A673 (cell line): ENCODE measurements at regions not wholly inside any gene's neighbourhood (a gene's known extent, or its start where the extent isn't known, plus 50 kb on each side); places are given as distances from the start of the nearest gene placed in this dataset.

ENCODE experiments used
- EZH2 ChIP-seq: fragments of 200-600 bp; sonication (generic); IDR thresholded peaks from 2 replicates; pipeline ENCODE4 v1.6.1; 2017; ENCODE audit warnings: borderline replicate concordance, low read depth, mild to moderate bottlenecking, mixed read lengths, antibody characterized with exemption, low read length; ENCODE audit not compliant: poor library complexity, severe bottlenecking
- TF ChIP-seq, protein P1 (sequence below): fragments of 300-800, 200-600 bp; sonication (generic); conservative IDR thresholded peaks from 2 replicates; pipeline ENCODE4 v1.5.1; 2017; ENCODE audit warnings: low read depth, mild to moderate bottlenecking, antibody characterized with exemption, low read length, moderate library complexity, mixed read lengths

DNA sequence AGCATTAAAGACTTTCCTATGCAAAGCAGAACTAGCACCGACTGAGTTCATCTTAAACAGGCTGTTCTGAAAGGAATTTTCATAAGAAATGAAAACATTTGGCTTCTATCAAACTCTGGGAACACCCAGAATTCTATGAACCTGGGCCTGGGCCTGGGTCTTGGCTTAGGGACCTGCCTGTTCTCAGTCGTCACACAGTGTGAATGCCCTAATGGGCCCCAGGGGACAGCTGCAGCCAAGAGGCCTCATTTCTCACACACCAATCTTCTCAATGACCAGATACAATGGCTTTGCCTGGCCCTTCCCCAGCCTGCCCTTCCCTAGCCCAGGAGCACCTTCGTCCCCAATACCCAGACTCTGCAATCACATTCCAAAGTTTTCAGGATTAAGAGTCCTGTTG lies 234.9 kb upstream of the ARHGAP20 start:
- TF ChIP-seq, protein P1, sequence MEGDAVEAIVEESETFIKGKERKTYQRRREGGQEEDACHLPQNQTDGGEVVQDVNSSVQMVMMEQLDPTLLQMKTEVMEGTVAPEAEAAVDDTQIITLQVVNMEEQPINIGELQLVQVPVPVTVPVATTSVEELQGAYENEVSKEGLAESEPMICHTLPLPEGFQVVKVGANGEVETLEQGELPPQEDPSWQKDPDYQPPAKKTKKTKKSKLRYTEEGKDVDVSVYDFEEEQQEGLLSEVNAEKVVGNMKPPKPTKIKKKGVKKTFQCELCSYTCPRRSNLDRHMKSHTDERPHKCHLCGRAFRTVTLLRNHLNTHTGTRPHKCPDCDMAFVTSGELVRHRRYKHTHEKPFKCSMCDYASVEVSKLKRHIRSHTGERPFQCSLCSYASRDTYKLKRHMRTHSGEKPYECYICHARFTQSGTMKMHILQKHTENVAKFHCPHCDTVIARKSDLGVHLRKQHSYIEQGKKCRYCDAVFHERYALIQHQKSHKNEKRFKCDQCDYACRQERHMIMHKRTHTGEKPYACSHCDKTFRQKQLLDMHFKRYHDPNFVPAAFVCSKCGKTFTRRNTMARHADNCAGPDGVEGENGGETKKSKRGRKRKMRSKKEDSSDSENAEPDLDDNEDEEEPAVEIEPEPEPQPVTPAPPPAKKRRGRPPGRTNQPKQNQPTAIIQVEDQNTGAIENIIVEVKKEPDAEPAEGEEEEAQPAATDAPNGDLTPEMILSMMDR, result no peak
- TF ChIP-seq EZH2, result no peak
